NCI-H524 treated with DMSO at 0.1 percent for 48 hours (cell line): ENCODE measurements at regions not wholly inside any gene's neighbourhood (a gene's known extent, or its start where the extent isn't known, plus 50 kb on each side); places are given as distances from the start of the nearest gene placed in this dataset.
A peak's percentile ranks its signal among the peaks of the same experiment; 100 is the strongest.

Source experiments
- DNase-seq: peaks from one replicate; lab custom pipeline; 2025; lab: John Stamatoyannopoulos, UW

GRCh38 chr18:38010971-38011857 lies 445.6 kb upstream of the CELF4 start:
- no peak for DNase-seq

- DNase-seq, result no peak
Measured at GRCh38 chr18:38010037-38010436, 444.4 kb upstream of the CELF4 start.

GRCh38 chr18:38009320-38009719 lies 443.7 kb upstream of the CELF4 start:
- DNase-seq, result no peak

GRCh38 chr18:38007676-38008330 lies 442.2 kb upstream of the CELF4 start:
- DNase-seq, result no peak

GRCh38 chr18:38007026-38007425 lies 441.4 kb upstream of the CELF4 start:
- no peak for DNase-seq

DNA sequence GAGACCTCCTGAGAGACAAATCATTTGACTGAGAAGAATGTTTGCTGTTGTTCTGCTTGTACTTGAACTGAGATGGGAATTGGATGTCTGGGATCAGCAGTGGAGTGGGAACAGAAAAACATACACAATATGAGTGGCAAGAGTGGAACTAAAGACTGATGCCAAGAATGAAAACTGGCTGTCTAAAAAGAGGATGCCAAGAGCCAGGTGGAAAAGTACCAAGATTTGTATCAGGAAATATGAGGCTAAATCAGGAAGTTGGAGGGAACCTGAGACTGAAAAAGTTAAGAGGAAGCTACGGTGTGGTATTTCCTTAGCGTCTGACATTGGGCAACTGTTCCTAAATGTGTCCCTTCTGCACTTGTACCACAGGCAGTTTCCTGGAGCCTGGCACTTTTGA lies 440.9 kb upstream of the CELF4 start:
- no peak for DNase-seq

- DNase-seq, result no peak
Measured at GRCh38 chr18:37997695-37998094, 432.1 kb upstream of the CELF4 start.

DNA sequence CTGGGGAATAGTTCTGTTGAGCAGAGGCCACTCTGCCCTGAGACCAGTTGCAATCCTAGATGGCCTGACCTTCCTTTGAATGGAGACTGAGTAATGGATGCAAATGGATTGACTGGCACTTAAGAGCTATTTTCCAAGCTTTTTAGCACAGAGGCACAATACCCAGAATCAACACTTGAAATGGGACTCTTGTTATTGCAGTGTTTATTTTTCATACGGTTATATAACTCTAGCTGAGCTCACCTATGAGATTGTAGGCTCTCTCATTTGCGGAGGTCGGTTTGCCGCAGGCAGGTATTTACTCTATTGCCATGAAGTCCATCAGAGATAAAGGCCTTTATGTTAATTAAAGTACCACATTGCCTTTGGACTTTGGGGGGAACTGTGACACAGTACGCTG lies 422.3 kb upstream of the CELF4 start:
- DNase-seq, result no peak

DNA sequence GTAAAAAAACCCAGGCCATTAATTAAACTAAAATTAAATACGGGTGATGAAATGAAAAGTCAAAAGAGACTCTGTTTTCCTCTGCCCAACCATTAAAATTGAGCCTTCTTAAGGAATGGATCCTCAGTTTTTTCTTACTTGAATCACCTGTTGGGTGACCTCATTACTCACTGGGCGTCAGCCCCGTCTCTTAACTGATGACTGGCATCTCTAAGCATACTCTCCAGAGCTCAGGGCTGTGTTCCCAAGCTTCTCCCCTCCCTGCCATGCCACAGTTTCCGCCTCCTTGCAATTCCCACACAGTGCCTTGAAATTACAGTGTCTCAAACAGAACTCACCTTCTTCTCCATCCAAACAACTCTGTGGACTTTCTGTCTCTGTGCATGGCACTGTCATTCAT lies 421.1 kb upstream of the CELF4 start:
- no peak for DNase-seq

DNA sequence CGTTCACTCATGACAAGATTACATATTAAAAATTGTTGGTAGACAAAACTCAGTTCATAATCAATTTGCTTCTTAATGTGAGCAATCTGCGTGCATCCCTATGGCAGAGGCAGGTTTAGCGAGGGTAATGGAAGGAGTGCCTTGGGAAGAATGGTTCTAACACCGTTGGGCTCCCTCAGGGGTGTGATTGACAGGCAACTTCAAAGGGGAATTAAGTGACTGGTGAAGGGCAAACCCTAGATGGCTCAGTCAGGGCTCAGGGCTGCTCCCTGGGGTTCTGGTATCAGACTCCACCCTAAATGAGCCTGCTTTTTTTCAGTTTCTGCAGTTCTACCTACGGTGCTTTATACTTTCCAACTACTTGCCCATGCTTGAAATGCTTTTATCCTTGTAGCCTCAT lies 419.5 kb upstream of the CELF4 start:
- DNase-seq, result no peak

DNA sequence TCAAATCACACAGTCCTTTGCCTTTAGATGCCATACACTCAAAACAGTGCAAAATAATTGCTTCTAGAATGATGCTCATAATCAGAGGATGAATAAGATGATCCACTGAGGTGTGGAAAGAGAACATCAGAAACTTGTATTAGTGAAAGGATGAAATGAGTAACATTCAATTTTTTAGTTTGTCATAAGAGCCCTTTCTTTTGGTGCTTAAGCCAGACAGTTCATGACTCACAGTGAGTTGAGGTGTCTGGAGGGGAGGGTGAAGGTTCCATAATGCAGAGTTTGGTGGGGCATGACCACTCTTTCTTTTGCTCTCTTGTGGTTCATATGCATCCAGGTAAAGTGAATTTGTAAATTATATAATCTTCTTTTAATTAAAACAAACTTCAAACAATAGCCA lies 415.0 kb upstream of the CELF4 start:
- DNase-seq, result no peak

GRCh38 chr18:37975446-37975845 lies 409.8 kb upstream of the CELF4 start:
- DNase-seq, result no peak

- no peak for DNase-seq
Measured at GRCh38 chr18:37967261-37967660, 401.7 kb upstream of the CELF4 start.

- no peak for DNase-seq
Measured at GRCh38 chr18:37965572-37965970, 400.0 kb upstream of the CELF4 start.

GRCh38 chr18:37964885-37965571 lies 399.4 kb upstream of the CELF4 start:
- DNase-seq, result no peak

DNA sequence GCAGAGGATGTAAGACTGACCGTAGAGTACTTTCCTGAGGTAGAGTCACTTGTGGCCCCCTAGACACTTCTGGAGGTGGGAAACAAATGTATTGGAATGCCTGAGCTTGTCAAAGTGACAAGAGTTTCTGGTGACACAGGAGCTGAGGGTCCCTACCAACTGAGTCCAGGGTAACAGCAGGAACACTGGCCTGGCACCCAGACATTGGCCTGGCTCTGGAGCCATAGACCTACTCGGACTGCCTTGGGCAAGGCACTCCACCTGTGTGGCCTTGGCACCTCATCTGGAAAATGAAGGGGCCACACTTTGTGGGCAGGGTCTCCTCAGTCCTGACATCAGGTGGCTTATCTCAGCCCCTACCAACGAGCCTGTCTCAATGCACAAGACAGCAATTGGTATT lies 398.2 kb upstream of the CELF4 start:
- DNase-seq, result no peak

GRCh38 chr18:37962316-37962966 lies 396.8 kb upstream of the CELF4 start:
- DNase-seq, result peak; percentile 60

GRCh38 chr18:37958499-37958898 lies 392.9 kb upstream of the CELF4 start:
- no peak for DNase-seq

GRCh38 chr18:37956902-37957301 lies 391.3 kb upstream of the CELF4 start:
- no peak for DNase-seq

DNA sequence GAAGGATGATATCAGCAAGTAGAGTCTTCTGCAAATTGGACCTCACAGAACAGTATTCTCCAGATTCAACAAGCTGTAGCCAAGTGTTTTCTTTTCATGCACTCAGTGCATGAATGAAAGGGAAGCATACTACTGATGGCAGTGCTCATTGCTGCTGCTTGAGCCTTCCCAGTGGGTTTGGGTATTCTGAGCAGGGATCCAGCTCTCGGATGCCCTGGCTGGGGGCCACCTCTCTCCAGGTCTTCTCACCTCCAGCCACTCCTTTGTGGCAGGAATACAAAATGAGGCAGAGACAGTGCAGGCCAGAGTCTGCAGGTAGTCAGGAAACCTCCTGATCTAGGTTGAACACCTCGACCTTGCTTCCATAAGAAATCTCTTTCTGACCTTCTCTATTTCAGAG lies 390.4 kb upstream of the CELF4 start:
- DNase-seq, result no peak

DNA sequence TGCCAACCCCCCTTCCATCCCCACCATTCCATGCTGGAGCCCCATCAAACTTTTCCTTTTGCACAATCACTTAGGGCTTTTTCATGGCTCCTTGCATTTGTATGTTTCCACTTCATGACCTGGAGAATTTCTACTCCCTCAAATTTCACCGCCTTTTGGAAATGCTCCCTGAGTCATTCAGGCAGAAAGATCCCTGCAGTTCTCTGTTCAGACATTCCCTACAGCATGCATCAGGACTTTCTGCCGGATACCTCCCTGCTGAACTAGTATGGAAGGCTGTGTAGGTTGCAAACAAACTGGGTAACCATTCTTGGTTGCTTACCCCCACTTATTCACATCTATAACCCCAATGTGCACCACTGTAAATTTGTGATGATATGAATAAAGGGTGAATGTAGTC lies 389.6 kb upstream of the CELF4 start:
- no peak for DNase-seq

DNA sequence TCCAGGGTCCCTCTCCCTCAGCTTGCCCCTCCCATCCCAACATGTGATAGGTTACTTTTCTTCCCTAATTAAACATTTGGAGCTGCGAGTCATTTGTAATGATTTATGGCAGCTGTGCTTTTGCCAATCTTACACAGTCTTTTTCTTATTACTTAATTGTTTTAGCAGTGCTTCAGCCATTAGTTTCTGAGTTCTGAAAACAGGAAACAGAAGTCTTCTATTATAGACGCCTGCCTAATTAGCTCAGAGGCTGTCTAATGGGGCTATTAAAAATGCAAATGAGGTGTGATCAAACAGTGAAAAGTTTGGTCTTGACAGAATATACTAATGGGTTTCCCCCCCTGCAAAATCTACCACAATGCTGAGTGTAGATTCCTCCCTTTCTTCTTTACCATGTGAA lies 388.3 kb upstream of the CELF4 start:
- DNase-seq, result no peak

DNA sequence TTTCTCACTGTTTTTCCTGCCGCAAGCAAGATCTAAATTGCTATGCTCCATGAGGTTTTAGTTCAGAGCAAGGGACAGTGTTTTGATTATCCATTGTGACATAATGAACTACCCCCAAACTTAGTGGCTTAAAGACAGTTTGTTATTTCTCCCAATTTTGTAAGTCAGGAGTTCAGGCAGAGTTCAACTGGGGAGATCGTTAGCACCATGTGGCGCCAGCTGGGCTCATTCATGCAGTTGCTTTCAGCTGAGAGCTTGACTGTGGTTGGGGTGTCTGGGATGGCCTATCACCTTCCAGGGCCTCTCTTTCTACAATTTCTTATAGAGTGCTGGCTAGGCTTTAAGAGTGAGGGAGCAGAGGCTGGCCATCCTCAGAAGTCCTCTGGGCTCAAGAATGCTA lies 382.9 kb upstream of the CELF4 start:
- DNase-seq, result no peak
